NB4 (cell line): ENCODE measurements at regions not wholly inside any gene's neighbourhood (a gene's known extent, or its start where the extent isn't known, plus 50 kb on each side); places are given as distances from the start of the nearest gene placed in this dataset.

Experiments
- DNase-seq: peaks from one replicate; pipeline ENCODE4 v3.0.0; 2010; ENCODE audit warnings: low read depth
- H3K4me3 ChIP-seq: one replicate; pipeline ENCODE4 v1.5.1; 2011; ENCODE audit warnings: mild to moderate bottlenecking, low read depth, low read length, moderate library complexity
- CTCF ChIP-seq: IDR thresholded peaks from one replicate; pipeline ENCODE4 v1.5.1; 2012; ENCODE audit warnings: low read depth, low read length
- MAX ChIP-seq: IDR thresholded peaks from 2 replicates; pipeline ENCODE4 v1.6.1; 2011; ENCODE audit warnings: low read depth, low read length
- MYC ChIP-seq: IDR thresholded peaks from 2 replicates; pipeline ENCODE4 v1.6.1; 2011; ENCODE audit warnings: low read depth, low read length
- POLR2A ChIP-seq: IDR thresholded peaks from 2 replicates; pipeline ENCODE4 v1.6.1; 2011; ENCODE audit warnings: mild to moderate bottlenecking; ENCODE audit not compliant: insufficient read length; ENCODE audit errors: extremely low read depth

DNA sequence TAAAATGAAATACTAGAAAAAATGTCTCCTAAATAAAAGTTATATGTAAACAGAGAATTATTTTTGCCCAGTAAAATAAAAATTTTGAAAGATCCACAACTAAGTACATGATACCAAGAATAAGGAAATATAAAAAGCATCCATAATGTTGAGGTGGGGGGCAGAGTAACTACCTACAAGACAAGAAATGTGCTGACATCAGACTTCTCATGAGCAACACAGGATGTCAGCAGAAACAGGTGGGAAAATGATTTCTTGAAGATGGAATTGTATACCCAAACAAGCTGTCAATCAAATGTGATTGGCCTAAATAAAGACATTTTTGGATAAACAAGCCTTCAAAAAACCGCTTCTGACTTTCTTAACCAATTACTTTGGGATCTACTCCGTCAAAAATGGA, 143.9 kb upstream of the LIPC start:
- no peak for DNase-seq
- TF ChIP-seq POLR2A (no peak), CTCF (no peak), MAX (no peak), MYC (no peak)
- no peak overlapping the region for H3K4me3 ChIP-seq

DNA sequence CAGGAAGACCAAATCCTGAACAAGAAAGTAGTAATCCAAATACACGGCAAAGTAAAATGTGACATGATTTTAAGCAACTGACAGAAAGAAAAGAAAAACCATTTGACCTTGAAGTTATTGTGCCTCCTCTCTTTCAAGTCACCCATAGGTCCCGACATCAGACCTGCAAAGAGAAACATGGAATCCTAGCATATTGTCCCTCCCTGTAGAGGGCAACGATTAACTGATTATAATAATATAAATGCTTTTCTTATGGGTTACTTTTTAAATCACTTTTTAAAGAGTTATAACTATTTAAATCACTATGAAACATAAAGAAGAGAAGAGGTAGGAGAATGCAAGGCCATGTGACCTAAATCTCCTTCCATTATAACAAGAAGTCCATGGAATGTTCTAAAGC, 143.2 kb upstream of the LIPC start:
- H3K4me3 ChIP-seq: no peak overlapping the region
- DNase-seq: no peak
- no peak for TF ChIP-seq MAX
- no peak for TF ChIP-seq MYC
- no peak for TF ChIP-seq CTCF

DNA sequence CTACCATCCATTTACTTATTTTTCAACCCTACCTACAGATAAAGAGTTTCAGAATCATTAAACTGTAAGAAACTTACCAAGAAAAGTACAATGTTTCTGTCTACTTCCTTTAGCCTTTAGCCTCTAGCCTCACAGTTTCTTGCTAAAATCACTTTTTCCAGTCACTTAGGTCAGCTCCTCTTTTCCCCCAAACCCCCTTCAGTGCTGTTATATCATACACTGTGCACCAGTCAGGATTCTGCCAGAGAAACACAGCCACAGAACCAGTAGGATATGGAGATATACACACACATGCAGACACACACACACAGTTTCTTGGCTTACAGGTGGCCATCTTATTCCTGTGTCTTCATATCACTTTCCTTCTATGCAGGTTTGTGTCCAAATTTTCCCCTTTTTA, 139.9 kb upstream of the LIPC start:
- DNase-seq: no peak
- H3K4me3 ChIP-seq: no peak overlapping the region
- no peak for TF ChIP-seq POLR2A
- no peak for TF ChIP-seq MYC
- TF ChIP-seq CTCF: no peak
- TF ChIP-seq MAX: no peak

- DNase-seq: no peak
- TF ChIP-seq MAX (no peak), CTCF (no peak), MYC (no peak), POLR2A (no peak)
These were observed 139.0 kb upstream of the LIPC start for GRCh38 chr15:58292751-58293175.

DNA sequence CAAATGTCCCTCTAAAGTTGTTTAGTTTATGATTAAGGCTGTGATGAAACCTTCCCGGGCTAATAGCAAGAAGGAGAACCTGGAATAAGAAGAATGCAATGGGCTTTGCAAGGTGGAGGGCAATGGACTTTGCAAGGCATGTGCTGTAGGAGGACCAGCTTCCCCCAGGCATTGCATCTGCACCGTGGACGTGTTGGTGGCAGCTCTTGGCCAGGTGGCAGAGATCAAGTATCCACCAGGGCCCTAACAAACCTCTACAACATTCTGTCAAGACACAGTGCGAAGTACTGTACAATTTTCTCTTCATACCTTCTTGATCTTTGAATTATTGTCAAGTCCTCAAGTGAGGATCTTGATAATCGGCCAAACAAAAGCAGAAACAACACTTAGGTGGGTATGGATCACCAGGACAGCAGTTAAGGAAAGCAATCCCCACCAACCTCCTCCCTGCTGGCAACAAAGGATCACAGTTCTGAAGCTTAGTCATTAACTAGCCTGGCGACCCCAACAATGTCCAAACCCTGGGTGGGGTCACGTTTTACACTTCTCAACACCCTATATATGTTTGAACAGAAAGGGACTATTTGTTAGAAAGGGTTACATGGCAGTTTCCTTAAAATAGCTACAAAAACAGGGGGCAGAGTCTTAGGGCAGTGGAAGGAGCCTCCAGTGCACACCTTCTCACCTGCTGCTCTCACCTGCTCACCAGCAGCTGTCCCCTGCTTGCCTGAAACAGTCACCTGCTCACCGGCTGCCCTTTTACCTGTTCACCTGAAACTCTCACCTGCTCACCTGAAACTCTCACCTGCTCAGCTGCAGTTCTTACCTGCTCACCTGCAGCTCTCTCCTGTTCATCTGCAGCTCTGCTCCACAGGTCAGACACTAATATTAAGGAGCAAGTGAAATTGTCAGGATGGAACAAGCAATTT, 137.9 kb upstream of the LIPC start:
- no peak overlapping the region for H3K4me3 ChIP-seq
- TF ChIP-seq MYC: no peak
- TF ChIP-seq MAX: no peak
- no peak for TF ChIP-seq CTCF
- no peak for TF ChIP-seq POLR2A
- DNase-seq: no peak

More at GRCh38 chr15:58292751-58293175, 139.0 kb upstream of the LIPC start:
- H3K4me3 ChIP-seq: no peak overlapping the region
